RPMI7951 (cell line): ENCODE measurements at regions not wholly inside any gene's neighbourhood (a gene's known extent, or its start where the extent isn't known, plus 50 kb on each side); places are given as distances from the start of the nearest gene placed in this dataset.

Source experiments
- DNase-seq: peaks from one replicate; pipeline ENCODE4 v3.0.0-alpha.2; 2012; ENCODE audit warnings: low read depth

- DNase-seq: no peak
Measured at GRCh38 chr2:177020524-177021119, 192.0 kb upstream of the HNRNPA3 start.

- DNase-seq: no peak
Measured at GRCh38 chr2:177021706-177022343, 190.8 kb upstream of the HNRNPA3 start.

- no peak for DNase-seq
Measured at GRCh38 chr2:177024765-177025164, 187.8 kb upstream of the HNRNPA3 start.

GRCh38 chr2:177026253-177026652 lies 186.3 kb upstream of the HNRNPA3 start:
- DNase-seq: no peak

- DNase-seq: no peak
Measured at GRCh38 chr2:177026956-177027355, 185.6 kb upstream of the HNRNPA3 start.

- no peak for DNase-seq
Measured at GRCh38 chr2:177028296-177028695, 184.3 kb upstream of the HNRNPA3 start.

- no peak for DNase-seq
Measured at GRCh38 chr2:177029075-177029474, 183.5 kb upstream of the HNRNPA3 start.

GRCh38 chr2:177029501-177029900 lies 183.1 kb upstream of the HNRNPA3 start:
- DNase-seq: no peak

- no peak for DNase-seq
Measured at GRCh38 chr2:177029901-177030300, 182.7 kb upstream of the HNRNPA3 start.

GRCh38 chr2:177030451-177031105 lies 182.0 kb upstream of the HNRNPA3 start:
- DNase-seq: no peak

GRCh38 chr2:177031438-177032180 lies 181.0 kb upstream of the HNRNPA3 start:
- DNase-seq: no peak

GRCh38 chr2:177036747-177037146 lies 175.8 kb upstream of the HNRNPA3 start:
- no peak for DNase-seq

- no peak for DNase-seq
Measured at GRCh38 chr2:177037569-177037968, 175.0 kb upstream of the HNRNPA3 start.

- peak; percentile 17 for DNase-seq
Measured at GRCh38 chr2:177038787-177039484, 173.7 kb upstream of the HNRNPA3 start.

- DNase-seq: no peak
Measured at GRCh38 chr2:177042311-177042710, 170.3 kb upstream of the HNRNPA3 start.

- no peak for DNase-seq
Measured at GRCh38 chr2:177044671-177045070, 167.9 kb upstream of the HNRNPA3 start.

- no peak for DNase-seq
Measured at GRCh38 chr2:177048981-177049380, 163.6 kb upstream of the HNRNPA3 start.

GRCh38 chr2:177051278-177051677 lies 161.3 kb upstream of the HNRNPA3 start:
- no peak for DNase-seq

- no peak for DNase-seq
Measured at GRCh38 chr2:177052471-177052870, 160.1 kb upstream of the HNRNPA3 start.

- DNase-seq: no peak
Measured at GRCh38 chr2:177053038-177053437, 159.6 kb upstream of the HNRNPA3 start.

- DNase-seq: no peak
Measured at GRCh38 chr2:177053716-177054115, 158.9 kb upstream of the HNRNPA3 start.

GRCh38 chr2:177056481-177056929 lies 156.1 kb upstream of the HNRNPA3 start:
- peak; percentile 13 for DNase-seq
